HG03103 (cell line): ENCODE measurements at regions not wholly inside any gene's neighbourhood (a gene's known extent, or its start where the extent isn't known, plus 50 kb on each side); places are given as distances from the start of the nearest gene placed in this dataset.

Experiments used
- ATAC-seq: cut with Tn5 transposase; IDR thresholded peaks from one replicate; pipeline ENCODE4 v1.9.1; 2021; ENCODE audit warnings: low read depth; ENCODE audit not compliant: unreplicated experiment

- ATAC-seq = no peak
Measured at GRCh38 chr14:71583705-71584104, 348.5 kb upstream of the RGS6 start.

- no peak for ATAC-seq
Measured at GRCh38 chr14:71585361-71585760, 346.9 kb upstream of the RGS6 start.

- ATAC-seq = no peak
Measured at GRCh38 chr14:71586131-71586897, 345.9 kb upstream of the RGS6 start.

- no peak for ATAC-seq
Measured at GRCh38 chr14:71588028-71588427, 344.2 kb upstream of the RGS6 start.

GRCh38 chr14:71588576-71589215 is 343.5 kb upstream of the RGS6 start:
- no peak for ATAC-seq

GRCh38 chr14:71589609-71590008 is 342.6 kb upstream of the RGS6 start:
- no peak for ATAC-seq

GRCh38 chr14:71590131-71590530 is 342.1 kb upstream of the RGS6 start:
- ATAC-seq = no peak

- ATAC-seq = no peak
Measured at GRCh38 chr14:71591231-71591630, 341.0 kb upstream of the RGS6 start.

GRCh38 chr14:71591929-71592328 is 340.3 kb upstream of the RGS6 start:
- no peak for ATAC-seq

GRCh38 chr14:71592361-71592760 is 339.9 kb upstream of the RGS6 start:
- ATAC-seq = no peak

GRCh38 chr14:71593966-71594365 is 338.3 kb upstream of the RGS6 start:
- no peak for ATAC-seq

- no peak for ATAC-seq
Measured at GRCh38 chr14:71594821-71595220, 337.4 kb upstream of the RGS6 start.

GRCh38 chr14:71595441-71595840 is 336.8 kb upstream of the RGS6 start:
- ATAC-seq = no peak

GRCh38 chr14:71597287-71597920 is 334.8 kb upstream of the RGS6 start:
- no peak for ATAC-seq

- ATAC-seq = peak; percentile 61
Measured at GRCh38 chr14:71597955-71598660, 334.1 kb upstream of the RGS6 start.

- no peak for ATAC-seq
Measured at GRCh38 chr14:71600309-71600708, 331.9 kb upstream of the RGS6 start.

GRCh38 chr14:71602524-71602923 is 329.7 kb upstream of the RGS6 start:
- no peak for ATAC-seq

- no peak for ATAC-seq
Measured at GRCh38 chr14:71604231-71604630, 328.0 kb upstream of the RGS6 start.

GRCh38 chr14:71606064-71606463 is 326.2 kb upstream of the RGS6 start:
- no peak for ATAC-seq

- ATAC-seq = no peak
Measured at GRCh38 chr14:71606575-71606974, 325.7 kb upstream of the RGS6 start.

- ATAC-seq = no peak
Measured at GRCh38 chr14:71607056-71607455, 325.2 kb upstream of the RGS6 start.
